Smooth muscle cell of the brain vasculature (primary cell): ENCODE measurements at regions not wholly inside any gene's neighbourhood (a gene's known extent, or its start where the extent isn't known, plus 50 kb on each side); places are given as distances from the start of the nearest gene placed in this dataset.

ENCODE experiments used
- DNase-seq: peaks from one replicate; pipeline ENCODE4 v3.0.0-alpha.2; 2012; ENCODE audit warnings: low read depth, low spot score

- DNase-seq = no peak
Measured at GRCh38 chr2:160952464-160953254, 207.6 kb upstream of the TANK start.

DNA sequence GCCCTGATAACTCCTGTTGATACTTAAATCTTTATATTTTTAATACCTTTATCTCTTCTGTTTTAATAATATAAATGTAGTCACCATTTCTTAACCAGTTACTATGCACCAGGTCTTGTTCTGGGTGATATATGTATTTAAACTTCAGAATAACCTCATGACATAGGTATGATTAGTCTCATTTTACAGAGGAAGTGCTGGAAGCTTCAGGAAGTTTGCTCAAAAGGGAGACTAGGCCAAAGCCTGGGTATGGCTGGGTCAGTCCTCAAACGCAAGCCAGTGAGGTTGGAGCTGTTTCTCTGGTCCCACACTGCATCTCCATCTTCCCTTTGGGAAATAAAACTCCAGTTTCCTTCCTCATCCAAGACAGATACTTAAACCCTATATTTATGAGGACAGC lies 204.7 kb upstream of the TANK start:
- no peak for DNase-seq

GRCh38 chr2:160956243-160956802 lies 203.9 kb upstream of the TANK start:
- DNase-seq = no peak

DNA sequence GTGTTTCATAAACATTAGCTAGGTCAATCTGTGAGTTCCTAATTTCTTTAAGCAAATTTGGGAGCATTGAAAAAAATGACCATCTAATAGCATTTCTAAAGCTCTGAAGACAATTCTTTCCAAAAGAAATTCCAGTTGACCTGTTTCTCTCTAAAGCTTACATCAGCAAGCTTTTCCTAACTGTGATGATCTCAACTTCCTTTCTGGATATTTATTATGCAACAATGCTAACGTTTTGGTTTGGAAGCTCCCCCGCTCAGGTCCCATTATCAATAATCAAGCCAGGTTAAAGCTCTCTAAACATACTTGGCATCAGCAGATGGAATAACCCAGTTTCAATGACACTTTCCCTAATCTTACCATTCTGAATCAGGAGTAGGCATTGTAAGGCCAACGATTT lies 196.3 kb upstream of the TANK start:
- no peak for DNase-seq

GRCh38 chr2:160967523-160967922 lies 192.7 kb upstream of the TANK start:
- DNase-seq = no peak

- DNase-seq = no peak
Measured at GRCh38 chr2:160968183-160968582, 192.0 kb upstream of the TANK start.

DNA sequence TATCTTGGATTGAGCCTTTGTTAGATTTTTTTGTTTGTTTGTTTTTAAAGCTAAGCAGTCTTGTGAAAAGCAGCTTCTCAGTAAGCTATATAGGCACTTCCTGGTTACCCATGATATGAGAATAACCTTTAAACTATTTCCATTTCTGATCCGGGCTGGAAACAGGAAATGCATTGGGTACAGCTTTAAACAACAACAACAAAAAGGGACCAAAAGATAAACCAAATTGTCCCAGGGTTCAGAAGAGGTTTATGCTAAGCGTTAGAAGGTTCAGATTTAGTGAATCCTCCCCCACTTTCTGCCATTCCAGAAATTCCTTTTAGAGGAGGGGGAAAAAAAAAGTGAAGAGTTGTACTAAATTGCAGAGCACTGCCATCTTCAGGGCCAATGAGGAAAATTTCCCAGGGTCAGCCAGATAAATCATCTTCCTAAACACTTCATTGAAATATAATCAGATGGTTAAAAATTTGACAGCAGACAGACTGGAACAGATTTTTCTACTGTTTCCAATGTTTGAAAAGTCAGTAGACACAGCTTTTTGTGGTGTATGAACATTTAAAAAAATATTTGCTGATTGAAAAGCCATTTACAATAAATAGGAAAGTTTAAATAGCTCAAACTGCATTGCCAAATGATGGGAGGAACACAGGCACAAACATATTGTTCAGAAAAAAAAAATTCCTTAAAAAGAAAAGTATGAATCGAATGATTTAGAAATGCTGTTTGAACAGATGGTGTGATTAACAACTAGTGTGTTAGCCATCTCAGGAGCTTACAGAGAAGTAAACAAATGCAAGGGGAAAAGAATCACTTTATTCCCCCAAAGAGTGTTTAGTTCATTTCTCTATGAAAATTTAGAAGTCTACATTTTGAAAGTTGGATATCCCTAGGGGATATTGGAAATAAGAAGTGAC lies 189.9 kb upstream of the TANK start:
- DNase-seq = peak; percentile 67

DNA sequence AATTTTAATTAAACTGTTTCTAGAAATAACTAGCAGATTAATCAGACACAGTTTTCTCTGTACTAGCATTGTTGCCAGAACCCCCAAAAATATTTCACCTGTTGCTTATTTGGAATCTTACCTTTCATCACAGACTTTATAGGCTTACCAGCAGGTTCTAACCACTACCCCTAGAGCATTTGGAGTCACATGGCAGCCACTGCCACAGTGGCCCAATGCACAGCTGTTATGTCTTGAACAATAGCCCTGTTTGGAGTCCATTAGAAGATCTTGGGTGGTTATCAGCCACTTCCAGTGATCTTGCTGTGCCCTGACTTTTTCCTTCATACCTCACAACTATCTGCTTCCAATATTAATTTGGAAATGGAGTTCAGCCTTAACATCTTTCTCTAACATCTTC lies 186.2 kb upstream of the TANK start:
- no peak for DNase-seq

DNA sequence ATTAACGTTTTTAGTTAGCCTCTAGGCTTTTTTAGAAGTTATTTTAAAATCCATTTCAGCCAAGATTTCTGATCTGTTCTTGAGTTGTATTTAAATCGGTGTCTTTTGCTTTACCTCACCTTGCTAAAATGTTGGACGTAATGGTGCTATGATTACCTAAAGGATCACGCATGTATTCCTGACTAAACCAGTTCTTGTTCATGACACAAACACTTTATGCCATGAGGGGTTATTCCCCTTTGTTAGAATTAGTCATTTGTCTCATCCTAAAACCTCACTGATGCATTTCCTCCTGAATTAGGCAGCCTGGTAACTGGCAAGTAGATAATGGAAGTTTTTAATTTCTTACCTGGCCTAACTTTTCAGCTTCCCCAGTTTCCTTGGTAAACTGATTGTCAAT lies 185.4 kb upstream of the TANK start:
- no peak for DNase-seq

DNA sequence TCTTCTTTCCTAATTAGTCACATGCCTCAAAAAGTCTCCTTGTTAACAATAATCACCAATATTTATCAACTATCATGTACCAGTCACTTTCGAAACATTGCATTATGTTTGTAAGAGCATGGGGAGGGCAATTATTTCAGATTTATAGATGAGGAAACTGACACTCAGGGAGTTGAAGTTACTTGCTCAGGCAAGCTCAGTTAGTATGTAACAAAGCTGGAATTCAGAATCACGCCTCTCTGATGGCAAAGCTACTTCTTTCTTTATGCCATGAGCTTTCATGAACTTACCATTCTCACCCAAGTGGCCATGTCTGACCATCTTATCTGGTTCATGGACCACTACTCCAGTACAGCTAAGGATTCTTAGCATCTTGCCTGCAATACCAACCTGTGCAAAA lies 183.4 kb upstream of the TANK start:
- DNase-seq = no peak

DNA sequence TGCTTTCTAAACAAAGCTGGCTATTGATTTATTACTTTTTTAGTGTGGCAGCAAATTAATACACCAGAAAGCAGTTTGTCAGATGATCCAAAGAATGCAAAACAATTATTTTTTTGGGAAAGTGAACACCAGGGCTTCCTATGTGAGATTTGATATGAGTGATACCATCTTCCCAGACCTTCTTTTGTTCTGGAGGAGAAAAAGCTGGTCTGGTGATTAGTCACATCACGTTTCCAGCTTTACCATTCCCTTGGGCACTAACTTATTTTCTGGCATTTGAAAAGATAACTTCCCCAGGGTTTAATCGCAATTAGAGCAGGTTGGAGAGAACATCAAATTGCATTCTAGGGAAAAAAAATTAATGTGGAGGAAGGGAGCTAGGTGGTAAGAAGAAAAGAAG lies 182.9 kb upstream of the TANK start:
- no peak for DNase-seq

- no peak for DNase-seq
Measured at GRCh38 chr2:160977854-160978253, 182.4 kb upstream of the TANK start.

DNA sequence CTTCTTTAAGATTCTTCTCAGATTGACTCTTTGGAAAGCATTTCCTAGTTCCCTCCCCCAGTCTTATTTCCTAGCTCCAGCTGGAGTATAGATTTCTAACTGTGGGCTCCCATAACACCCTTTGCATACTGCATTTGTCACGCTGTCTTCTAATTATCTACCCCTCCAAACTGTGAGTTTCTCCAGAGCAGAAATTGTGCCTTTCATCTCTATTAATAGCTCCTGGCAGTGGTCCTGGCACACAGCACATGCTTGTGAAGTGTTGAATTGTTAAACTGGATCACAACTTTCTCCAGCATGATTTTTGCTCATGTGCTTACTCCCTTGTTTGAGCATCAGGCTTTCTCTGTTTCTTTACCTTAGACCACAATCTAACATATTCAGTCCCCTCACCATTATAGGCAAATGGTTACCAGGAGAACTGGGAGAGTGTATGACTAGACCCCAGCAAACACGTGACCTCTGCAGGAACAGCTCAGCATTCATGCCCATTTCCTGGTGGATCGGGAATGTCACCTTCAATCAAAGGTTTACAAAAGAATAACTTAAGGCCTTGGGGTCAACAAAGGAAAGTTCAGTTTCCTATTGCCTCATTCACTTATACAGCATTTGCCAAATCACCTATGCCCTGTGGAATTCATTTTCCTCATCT lies 175.7 kb upstream of the TANK start:
- DNase-seq = no peak

- no peak for DNase-seq
Measured at GRCh38 chr2:160989778-160990177, 170.4 kb upstream of the TANK start.

DNA sequence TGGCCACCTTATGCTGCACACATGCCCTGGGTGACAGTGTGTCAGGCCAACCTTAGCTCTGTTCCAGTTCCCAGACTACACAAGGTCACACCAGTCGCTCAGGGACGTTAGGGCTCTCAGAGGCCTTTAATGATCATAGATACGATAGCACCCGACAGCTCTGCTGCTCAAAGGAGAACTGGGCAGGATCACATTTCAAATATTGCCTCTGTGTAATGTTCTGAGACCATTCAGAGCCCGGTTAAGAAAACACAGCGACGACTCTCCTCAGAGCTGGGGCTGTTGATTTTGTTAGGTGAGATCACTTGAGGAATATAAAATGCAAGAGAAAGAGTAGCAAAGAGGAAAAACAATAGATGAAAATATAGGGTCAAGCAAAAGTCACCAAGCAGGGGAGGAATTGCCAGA lies 166.6 kb upstream of the TANK start:
- peak; percentile 44 for DNase-seq

- peak; percentile 79 for DNase-seq
Measured at GRCh38 chr2:160994141-160995002, 165.9 kb upstream of the TANK start.

DNA sequence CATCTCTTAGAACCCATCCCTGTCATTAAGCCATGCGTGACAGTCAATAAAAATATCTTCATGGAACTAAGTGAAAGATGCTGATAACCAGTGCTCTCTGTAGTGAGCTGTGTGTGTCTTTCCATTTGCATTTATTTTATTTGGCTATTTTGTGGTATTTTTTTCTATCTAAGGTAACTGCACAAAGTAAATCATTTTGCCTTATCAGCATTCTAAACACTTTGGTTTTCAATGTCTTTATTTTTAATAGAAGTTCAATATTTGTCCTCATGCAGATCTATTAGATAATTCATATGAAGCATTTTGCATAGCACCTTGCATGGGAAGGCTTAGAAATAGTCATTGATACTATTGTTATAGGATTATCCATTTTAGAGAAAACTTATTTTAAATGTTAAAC lies 163.6 kb upstream of the TANK start:
- no peak for DNase-seq

- DNase-seq = no peak
Measured at GRCh38 chr2:161004379-161004778, 155.8 kb upstream of the TANK start.

- DNase-seq = no peak
Measured at GRCh38 chr2:161005170-161005569, 155.1 kb upstream of the TANK start.

DNA sequence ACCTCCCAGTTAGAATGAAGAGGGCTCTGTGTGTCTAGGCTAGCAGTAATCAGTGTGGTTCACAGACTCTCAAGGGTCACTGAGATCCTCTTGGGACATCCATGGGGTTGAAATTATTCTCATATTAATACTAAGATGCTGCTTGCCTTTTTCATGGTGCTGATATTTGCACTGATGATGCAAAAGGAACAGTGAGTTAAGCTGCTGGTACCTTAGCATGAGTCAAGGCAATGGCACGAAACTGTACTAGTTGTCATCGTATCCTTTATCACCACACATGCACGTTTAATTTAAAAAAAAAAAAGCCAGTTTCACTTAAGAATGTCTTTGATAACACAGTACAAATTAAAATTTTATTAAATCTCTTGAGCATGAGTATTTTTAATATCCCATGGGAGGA lies 151.9 kb upstream of the TANK start:
- DNase-seq = no peak

GRCh38 chr2:161010503-161011015 lies 149.7 kb upstream of the TANK start:
- no peak for DNase-seq
